ENCODE measurements at regions not wholly inside any gene's neighbourhood (a gene's known extent, or its start where the extent isn't known, plus 50 kb on each side); places are given as distances from the start of the nearest gene placed in this dataset.

DNA sequence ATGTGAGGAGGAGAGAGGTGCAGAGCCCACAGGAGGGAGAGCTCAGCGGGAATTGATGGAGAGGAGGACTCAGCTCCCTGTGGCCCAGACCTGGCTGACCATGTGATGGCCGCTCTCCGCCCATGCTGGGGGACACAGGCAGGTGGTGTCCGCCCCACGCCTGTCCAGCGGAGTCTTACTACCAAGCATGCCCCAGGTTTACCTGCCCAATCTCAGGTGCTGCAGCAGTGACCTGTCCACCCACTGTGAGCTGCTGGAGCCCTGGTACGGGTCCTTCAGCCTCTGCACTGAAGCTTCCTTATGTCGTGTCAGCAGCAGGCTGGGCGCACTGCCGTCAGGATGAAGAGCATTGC, 170.8 kb downstream of the RTP5 start:
- no peak for DNase-seq (ENCODE audit: low read depth, low spot score)
- RAD21 ChIA-PET (ENCODE audit: low non-redundant PET in 1 of 2, low total read pairs in 2 of 2, uncharacterized antibody in 2 of 2, unreplicated experiment in 2 of 2) = no interaction called here
- Histone ChIP-seq H3K4me2 (ENCODE audit: low read length) (no peak overlapping the region), H3K9ac (ENCODE audit: low read length) (no peak overlapping the region), H3K27me3 (ENCODE audit: insufficient read depth, low read length) (0 out of 2 replicates have a peak, but pooled peaks cover 12% of the 10 kb centered on the region), H3K9me3 (ENCODE audit: control insufficient read depth in 1 of 2, insufficient read depth in 1 of 2, low read depth in 1 of 2, low read length in 2 of 2) (no peaks in the 10 kb centered on the region), H3K79me2 (ENCODE audit: insufficient read depth, low read length) (no peaks in the 10 kb centered on the region), H4K20me1 (ENCODE audit: insufficient read depth) (no peaks in the 10 kb centered on the region), H3K4me3 (replicated peaks in 1 of 2; ENCODE audit: low read depth in 1 of 2, low read length in 2 of 2) (no peak overlapping the region), H3K27ac (ENCODE audit: low read depth, low read length) (no peak overlapping the region), H2AFZ (ENCODE audit: low read depth, low read length, poor library complexity, severe bottlenecking) (no peak overlapping the region), H3K36me3 (ENCODE audit: control insufficient read depth in 1 of 2, insufficient read depth in 2 of 2, low read length in 2 of 2) (no peaks in the 10 kb centered on the region), H3K4me1 (ENCODE audit: control insufficient read depth in 1 of 2, insufficient read depth in 2 of 2, low read length in 2 of 2) (no peaks in the 10 kb centered on the region), H3K9me2 (ENCODE audit: insufficient read depth) (no peaks in the 10 kb centered on the region)
- BruUV-seq (replicated peaks) = no TSS peak
- POLR2A ChIA-PET = no interaction called here
- intact Hi-C loops (cut with micrococcal nuclease) = no loop called here
- CTCF ChIA-PET = no interaction called here
- TF ChIP-seq, protein P1, sequence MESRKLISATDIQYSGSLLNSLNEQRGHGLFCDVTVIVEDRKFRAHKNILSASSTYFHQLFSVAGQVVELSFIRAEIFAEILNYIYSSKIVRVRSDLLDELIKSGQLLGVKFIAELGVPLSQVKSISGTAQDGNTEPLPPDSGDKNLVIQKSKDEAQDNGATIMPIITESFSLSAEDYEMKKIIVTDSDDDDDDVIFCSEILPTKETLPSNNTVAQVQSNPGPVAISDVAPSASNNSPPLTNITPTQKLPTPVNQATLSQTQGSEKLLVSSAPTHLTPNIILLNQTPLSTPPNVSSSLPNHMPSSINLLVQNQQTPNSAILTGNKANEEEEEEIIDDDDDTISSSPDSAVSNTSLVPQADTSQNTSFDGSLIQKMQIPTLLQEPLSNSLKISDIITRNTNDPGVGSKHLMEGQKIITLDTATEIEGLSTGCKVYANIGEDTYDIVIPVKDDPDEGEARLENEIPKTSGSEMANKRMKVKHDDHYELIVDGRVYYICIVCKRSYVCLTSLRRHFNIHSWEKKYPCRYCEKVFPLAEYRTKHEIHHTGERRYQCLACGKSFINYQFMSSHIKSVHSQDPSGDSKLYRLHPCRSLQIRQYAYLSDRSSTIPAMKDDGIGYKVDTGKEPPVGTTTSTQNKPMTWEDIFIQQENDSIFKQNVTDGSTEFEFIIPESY (IDR thresholded peaks at IDR 0.05; ENCODE audit: extremely low read depth, insufficient replicate concordance, low read length) = no peak
- TF ChIP-seq CBX3 (IDR thresholded peaks at IDR 0.05; ENCODE audit: low read depth) (no peak), POLR2A (IDR thresholded peaks at IDR 0.05; ENCODE audit: borderline replicate concordance, extremely low read depth, insufficient read depth, insufficient read length) (no peak), FOSL1 (IDR thresholded peaks at IDR 0.05; ENCODE audit: low read depth) (no peak), EZH2 (IDR thresholded peaks at IDR 0.05) (no peak), ZNF274 (IDR thresholded peaks at IDR 0.05; ENCODE audit: low read depth, low read length) (no peak), MAX (IDR thresholded peaks at IDR 0.05) (no peak), CTCF (IDR thresholded peaks at IDR 0.05 in 2 of 3, conservative IDR thresholded peaks at IDR 0.05 in 1 of 3; ENCODE audit: borderline replicate concordance in 1 of 3, insufficient read depth in 1 of 3, low read depth in 2 of 3, low read length in 2 of 3) (no peak), EZH2phosphoT487 (IDR thresholded peaks at IDR 0.05; ENCODE audit: borderline replicate concordance) (no peak), YY1 (IDR thresholded peaks at IDR 0.05; ENCODE audit: extremely low read depth, insufficient replicate concordance, low read depth, low read length) (no peak), ZFX (IDR thresholded peaks at IDR 0.05) (no peak), CEBPB (IDR thresholded peaks at IDR 0.05; ENCODE audit: low read depth) (no peak), SP1 (IDR thresholded peaks at IDR 0.05; ENCODE audit: low read depth) (no peak), TCF7L2 (IDR thresholded peaks at IDR 0.05; ENCODE audit: borderline replicate concordance, extremely low read depth, insufficient read depth, insufficient read length) (no peak), ELF1 (IDR thresholded peaks at IDR 0.05; ENCODE audit: borderline replicate concordance, low read depth) (no peak), EGR1 (IDR thresholded peaks at IDR 0.05; ENCODE audit: low read depth) (no peak)
- ATAC-seq = no peak
